Osteoblast (primary cell): ENCODE measurements at regions not wholly inside any gene's neighbourhood (a gene's known extent, or its start where the extent isn't known, plus 50 kb on each side); places are given as distances from the start of the nearest gene placed in this dataset.
A peak's percentile ranks its signal among the peaks of the same experiment; 100 is the strongest.

Source experiments
- DNase-seq: peaks from one replicate; pipeline ENCODE4 v3.0.0; 2011; ENCODE audit warnings: low spot score, mixed read lengths; ENCODE audit not compliant: insufficient read length; ENCODE audit errors: missing footprints
- H2AFZ ChIP-seq: 2 replicates; pipeline ENCODE4 v1.6.0; 2011; ENCODE audit warnings: mild to moderate bottlenecking, low read length
- H3K27ac ChIP-seq: 2 replicates; pipeline ENCODE4 v1.5.1; 2011; ENCODE audit warnings: mild to moderate bottlenecking, low read depth, low read length, moderate library complexity
- H3K27me3 ChIP-seq: 2 replicates; pipeline ENCODE4 v1.6.0; 2012; ENCODE audit warnings: mild to moderate bottlenecking, control low read depth, inconsistent platforms, low read length, moderate library complexity; ENCODE audit not compliant: insufficient read depth
- H3K36me3 ChIP-seq: 2 replicates; pipeline ENCODE4 v1.5.1; 2011; ENCODE audit warnings: mild to moderate bottlenecking, low read length, control low read depth, moderate library complexity; ENCODE audit not compliant: insufficient read depth
- H3K4me1 ChIP-seq: 2 replicates; pipeline ENCODE4 v1.5.1; 2011; ENCODE audit warnings: mild to moderate bottlenecking, low read length, control low read depth, moderate library complexity; ENCODE audit not compliant: insufficient read depth
- H3K4me2 ChIP-seq: 2 replicates; pipeline ENCODE4 v1.6.0; 2011; ENCODE audit warnings: mild to moderate bottlenecking, low read length; ENCODE audit not compliant: insufficient read depth
- H3K4me3 ChIP-seq: fragments of 200-600 bp; sonication (generic); 3 replicates; pipeline ENCODE4 v1.5.1; 2012; ENCODE audit warnings: mild to moderate bottlenecking, low read length, inconsistent platforms; ENCODE audit not compliant: insufficient read depth
- H3K79me2 ChIP-seq: 2 replicates; pipeline ENCODE4 v1.6.0; 2012; ENCODE audit warnings: mild to moderate bottlenecking, low read length, control low read depth, inconsistent platforms; ENCODE audit not compliant: insufficient read depth
- H3K9me3 ChIP-seq: 2 replicates; pipeline ENCODE4 v1.5.1; 2011; ENCODE audit warnings: low read depth, low read length, control low read depth
- H4K20me1 ChIP-seq: 2 replicates; pipeline ENCODE4 v1.6.0; 2012; ENCODE audit warnings: mild to moderate bottlenecking, low read length, control low read depth; ENCODE audit not compliant: insufficient read depth
- CTCF ChIP-seq: IDR thresholded peaks from 2 replicates; pipeline ENCODE4 v1.5.1; 2011; ENCODE audit warnings: mild to moderate bottlenecking, low read depth, low read length, moderate library complexity; ENCODE audit errors: extremely low read depth

- Histone ChIP-seq H3K27ac (no peak overlapping the region), H3K27me3 (no peaks in the 10 kb centered on the region), H3K9me3 (no peaks in the 10 kb centered on the region), H3K4me1 (no peaks in the 10 kb centered on the region), H4K20me1 (no peaks in the 10 kb centered on the region), H3K79me2 (no peaks in the 10 kb centered on the region), H2AFZ (no peak overlapping the region), H3K4me3 (no peak overlapping the region), H3K4me2 (no peak overlapping the region), H3K36me3 (no peaks in the 10 kb centered on the region)
- DNase-seq: no peak
- TF ChIP-seq CTCF: no peak
Measured at GRCh38 chr11:82024760-82025159, 708.9 kb downstream of the FAM181B start.

GRCh38 chr11:82012276-82012675, 721.4 kb downstream of the FAM181B start:
- Histone ChIP-seq H3K27me3 (no peaks in the 10 kb centered on the region), H3K36me3 (no peaks in the 10 kb centered on the region), H2AFZ (no peak overlapping the region), H4K20me1 (no peaks in the 10 kb centered on the region), H3K4me2 (no peak overlapping the region), H3K9me3 (no peaks in the 10 kb centered on the region), H3K4me1 (no peaks in the 10 kb centered on the region), H3K4me3 (no peak overlapping the region), H3K79me2 (no peaks in the 10 kb centered on the region), H3K27ac (no peak overlapping the region)
- no peak for TF ChIP-seq CTCF
- no peak for DNase-seq

GRCh38 chr11:82009133-82009532, 724.5 kb downstream of the FAM181B start:
- H3K27ac ChIP-seq: no peak overlapping the region
- no peak for TF ChIP-seq CTCF
- no peak overlapping the region for H3K4me2 ChIP-seq
- H4K20me1 ChIP-seq: no peaks in the 10 kb centered on the region
- H3K27me3 ChIP-seq: no peaks in the 10 kb centered on the region
- no peak overlapping the region for H2AFZ ChIP-seq
- DNase-seq: no peak
- no peak overlapping the region for H3K4me3 ChIP-seq
- H3K9me3 ChIP-seq: no peaks in the 10 kb centered on the region
- H3K4me1 ChIP-seq: no peaks in the 10 kb centered on the region
- no peaks in the 10 kb centered on the region for H3K79me2 ChIP-seq
- H3K36me3 ChIP-seq: no peaks in the 10 kb centered on the region

- no peak for DNase-seq
- Histone ChIP-seq H3K27ac (no peak overlapping the region), H3K4me3 (no peak overlapping the region), H3K79me2 (no peaks in the 10 kb centered on the region), H3K9me3 (no peaks in the 10 kb centered on the region), H3K36me3 (no peaks in the 10 kb centered on the region), H3K27me3 (no peaks in the 10 kb centered on the region), H3K4me1 (no peaks in the 10 kb centered on the region), H2AFZ (peak overlapping the region; percentile 31), H4K20me1 (no peaks in the 10 kb centered on the region), H3K4me2 (no peak overlapping the region)
- TF ChIP-seq CTCF: no peak
Measured at GRCh38 chr11:82007521-82007920, 726.1 kb downstream of the FAM181B start.
